HFF-Myc (cell line): ENCODE measurements at regions not wholly inside any gene's neighbourhood (a gene's known extent, or its start where the extent isn't known, plus 50 kb on each side); places are given as distances from the start of the nearest gene placed in this dataset.
A peak's percentile ranks its signal among the peaks of the same experiment; 100 is the strongest.

Experiments used
- DNase-seq: peaks from one replicate; pipeline ENCODE4 v3.0.0-alpha.2; 2011; ENCODE audit warnings: low read depth; ENCODE audit errors: extremely low read depth
- H3K4me3 ChIP-seq: replicated peaks from 2 replicates; pipeline ENCODE4 v1.5.1; 2011; ENCODE audit warnings: low read depth, mild to moderate bottlenecking, control low read depth, low read length
- TF ChIP-seq, protein P1 (sequence below): IDR thresholded peaks from 2 replicates; pipeline ENCODE4 v1.5.1; 2012; ENCODE audit warnings: mild to moderate bottlenecking, low read depth, low read length, control low read depth; ENCODE audit errors: missing control alignments

GRCh38 chr4:169823685-169824084 is 65.9 kb upstream of the HPF1 start:
- peak; percentile 35 for DNase-seq
- TF ChIP-seq, protein P1, sequence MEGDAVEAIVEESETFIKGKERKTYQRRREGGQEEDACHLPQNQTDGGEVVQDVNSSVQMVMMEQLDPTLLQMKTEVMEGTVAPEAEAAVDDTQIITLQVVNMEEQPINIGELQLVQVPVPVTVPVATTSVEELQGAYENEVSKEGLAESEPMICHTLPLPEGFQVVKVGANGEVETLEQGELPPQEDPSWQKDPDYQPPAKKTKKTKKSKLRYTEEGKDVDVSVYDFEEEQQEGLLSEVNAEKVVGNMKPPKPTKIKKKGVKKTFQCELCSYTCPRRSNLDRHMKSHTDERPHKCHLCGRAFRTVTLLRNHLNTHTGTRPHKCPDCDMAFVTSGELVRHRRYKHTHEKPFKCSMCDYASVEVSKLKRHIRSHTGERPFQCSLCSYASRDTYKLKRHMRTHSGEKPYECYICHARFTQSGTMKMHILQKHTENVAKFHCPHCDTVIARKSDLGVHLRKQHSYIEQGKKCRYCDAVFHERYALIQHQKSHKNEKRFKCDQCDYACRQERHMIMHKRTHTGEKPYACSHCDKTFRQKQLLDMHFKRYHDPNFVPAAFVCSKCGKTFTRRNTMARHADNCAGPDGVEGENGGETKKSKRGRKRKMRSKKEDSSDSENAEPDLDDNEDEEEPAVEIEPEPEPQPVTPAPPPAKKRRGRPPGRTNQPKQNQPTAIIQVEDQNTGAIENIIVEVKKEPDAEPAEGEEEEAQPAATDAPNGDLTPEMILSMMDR = no peak
- H3K4me3 ChIP-seq = no peak overlapping the region

GRCh38 chr4:169821402-169821801 is 63.7 kb upstream of the HPF1 start:
- no peak for DNase-seq
- TF ChIP-seq, protein P1 = no peak
- no peak overlapping the region for H3K4me3 ChIP-seq

DNA sequence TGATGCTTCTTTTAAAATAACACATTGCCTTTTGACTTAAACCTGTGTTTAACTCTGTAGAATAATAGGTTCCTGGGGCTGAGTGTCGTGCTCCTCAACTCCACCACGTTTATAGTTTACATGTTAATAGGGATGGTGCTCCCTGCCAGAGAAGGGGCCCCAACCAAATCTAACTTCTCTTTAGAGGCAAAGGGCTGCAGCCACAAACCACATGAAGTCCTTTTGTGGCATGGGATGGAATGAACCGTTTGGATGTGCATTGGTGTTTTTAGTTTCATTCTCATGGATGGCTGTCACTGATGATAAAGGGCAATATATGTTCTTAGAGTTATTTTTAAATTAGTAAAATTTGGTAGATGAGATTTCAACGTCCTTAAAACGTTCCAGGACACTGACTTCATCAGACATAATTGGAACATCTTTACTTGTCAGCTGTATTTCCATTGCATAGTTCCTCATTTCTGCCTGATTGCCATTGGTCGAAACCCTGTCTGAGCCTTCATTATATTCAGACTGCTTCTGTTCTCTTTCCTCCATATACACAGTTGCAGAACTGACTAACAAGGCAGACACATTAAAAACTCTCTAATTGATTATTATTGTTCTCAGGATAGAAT is 60.4 kb upstream of the HPF1 start:
- TF ChIP-seq, protein P1 = no peak
- no peak for DNase-seq
- H3K4me3 ChIP-seq = no peak overlapping the region

DNA sequence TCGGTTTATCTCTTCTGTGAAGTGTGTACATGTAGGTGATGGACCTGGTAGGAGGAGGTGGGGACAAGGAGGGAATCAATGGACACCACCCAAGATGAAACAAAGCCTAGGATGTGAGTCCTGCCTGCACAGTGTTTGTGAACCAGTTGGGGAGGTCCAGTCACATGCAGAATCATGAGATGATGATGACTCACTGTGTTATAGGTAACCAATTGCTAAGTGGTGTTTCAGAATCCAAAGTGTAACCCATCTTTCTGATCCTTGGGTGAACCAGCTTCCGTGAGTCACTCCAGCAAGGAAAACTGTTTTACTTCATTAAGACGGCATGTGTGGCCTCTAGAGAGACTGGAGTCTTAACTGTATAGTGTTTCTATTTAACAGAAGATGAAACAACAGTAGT is 57.9 kb upstream of the HPF1 start:
- DNase-seq = no peak
- TF ChIP-seq, protein P1 = no peak
- no peak overlapping the region for H3K4me3 ChIP-seq

GRCh38 chr4:169811476-169811875 is 53.7 kb upstream of the HPF1 start:
- H3K4me3 ChIP-seq = no peak overlapping the region
- DNase-seq = no peak
- TF ChIP-seq, protein P1 = no peak

DNA sequence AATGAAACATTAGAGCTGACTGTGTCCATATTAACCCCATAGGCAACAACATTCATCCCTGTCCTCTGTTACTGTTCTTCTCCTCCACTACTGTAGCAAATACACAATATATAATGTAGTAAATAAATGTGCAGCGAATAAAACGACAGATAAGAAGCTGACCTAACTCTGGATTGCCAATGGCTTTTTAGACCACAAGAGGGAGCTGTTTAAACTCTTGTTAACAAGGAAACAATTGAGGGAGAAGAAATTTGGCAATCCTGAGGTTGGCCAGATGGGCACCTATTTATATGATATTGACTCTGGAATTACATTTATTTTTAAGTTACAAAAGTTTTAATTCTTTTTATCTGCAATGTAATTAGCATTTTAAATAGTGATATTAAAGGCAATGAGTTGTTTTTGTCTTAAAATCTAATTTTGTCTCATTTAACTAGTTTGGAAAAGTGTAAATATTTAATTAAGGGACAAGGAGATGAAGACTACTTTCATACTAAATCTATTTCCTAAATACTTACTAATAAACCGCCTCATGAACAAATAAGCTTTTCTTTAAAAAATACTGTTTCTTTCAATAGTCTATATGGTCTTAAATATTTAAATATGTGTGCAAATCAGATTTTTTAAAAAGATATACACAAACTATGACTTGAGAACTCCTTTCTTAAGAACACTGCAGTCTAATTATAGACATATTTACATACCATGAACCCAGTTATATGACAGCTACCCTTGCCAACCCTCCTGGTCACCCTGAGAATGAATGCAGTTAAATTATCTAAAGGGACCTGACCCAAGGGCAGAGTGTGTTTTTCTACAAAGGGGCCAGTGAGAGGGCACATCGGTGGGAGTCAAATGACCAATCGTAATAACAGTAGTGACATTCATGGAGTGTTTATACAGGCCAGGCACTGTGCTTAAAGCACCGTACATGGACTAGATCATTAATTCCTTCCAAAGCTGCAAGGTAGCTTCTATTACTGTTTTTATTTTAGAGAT is 52.9 kb upstream of the HPF1 start:
- peak; percentile 54 for DNase-seq
- TF ChIP-seq, protein P1 = peak; percentile 71
- no peak overlapping the region for H3K4me3 ChIP-seq
